ENCODE measurements at regions not wholly inside any gene's neighbourhood (a gene's known extent, or its start where the extent isn't known, plus 50 kb on each side); places are given as distances from the start of the nearest gene placed in this dataset.

- no peak for TF ChIP-seq CTCF (conservative IDR thresholded peaks at IDR 0.05; ENCODE audit: low read depth)
- no peak overlapping the region for H3K27ac ChIP-seq
- ChIA-PET POLR2A (ENCODE audit: low non-redundant PET) (no interaction called here), CTCF (no interaction called here)
- no peak for DNase-seq (ENCODE audit: low spot score)
Observed at GRCh38 chrX:115957862-115958490, 212.6 kb upstream of the AGTR2 start.

DNA sequence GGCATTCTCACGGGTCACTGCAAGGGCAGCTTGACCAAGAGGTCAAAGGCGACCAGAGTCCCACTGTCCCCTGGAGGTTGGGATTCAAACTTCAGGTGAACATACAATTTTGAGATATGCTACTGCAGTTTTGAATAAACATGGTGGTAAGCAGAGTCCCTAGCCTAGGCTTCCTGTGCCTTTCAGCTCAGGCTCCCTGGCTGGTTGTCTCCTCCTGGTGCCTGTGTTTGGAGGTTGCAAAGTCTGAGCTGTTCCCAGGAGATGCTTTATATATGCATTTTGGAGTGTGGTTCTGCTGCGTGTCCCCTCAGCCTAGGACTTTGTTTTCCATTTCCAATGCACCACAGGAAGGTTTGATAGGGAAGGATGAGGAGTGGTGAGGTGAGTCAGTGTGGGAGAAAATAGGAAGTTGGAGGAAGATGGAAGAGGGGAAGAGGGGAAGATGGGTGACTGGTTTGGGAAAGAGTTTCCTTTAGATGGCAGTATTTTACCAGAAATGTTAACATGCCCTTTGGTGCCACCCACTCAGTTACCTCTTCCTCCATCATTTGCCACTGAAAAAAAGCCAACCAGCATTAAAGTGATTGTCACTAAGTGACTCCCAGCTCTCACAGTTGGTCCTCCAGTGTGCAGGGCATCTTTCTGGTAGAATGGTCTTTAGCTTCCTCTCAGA is 211.7 kb upstream of the AGTR2 start:
- no peak for DNase-seq (ENCODE audit: low spot score)
- TF ChIP-seq CTCF (conservative IDR thresholded peaks at IDR 0.05; ENCODE audit: low read depth) = no peak
- CTCF ChIA-PET = no interaction called here
- H3K27ac ChIP-seq = no peak overlapping the region
- POLR2A ChIA-PET (ENCODE audit: low non-redundant PET) = no interaction called here

DNA sequence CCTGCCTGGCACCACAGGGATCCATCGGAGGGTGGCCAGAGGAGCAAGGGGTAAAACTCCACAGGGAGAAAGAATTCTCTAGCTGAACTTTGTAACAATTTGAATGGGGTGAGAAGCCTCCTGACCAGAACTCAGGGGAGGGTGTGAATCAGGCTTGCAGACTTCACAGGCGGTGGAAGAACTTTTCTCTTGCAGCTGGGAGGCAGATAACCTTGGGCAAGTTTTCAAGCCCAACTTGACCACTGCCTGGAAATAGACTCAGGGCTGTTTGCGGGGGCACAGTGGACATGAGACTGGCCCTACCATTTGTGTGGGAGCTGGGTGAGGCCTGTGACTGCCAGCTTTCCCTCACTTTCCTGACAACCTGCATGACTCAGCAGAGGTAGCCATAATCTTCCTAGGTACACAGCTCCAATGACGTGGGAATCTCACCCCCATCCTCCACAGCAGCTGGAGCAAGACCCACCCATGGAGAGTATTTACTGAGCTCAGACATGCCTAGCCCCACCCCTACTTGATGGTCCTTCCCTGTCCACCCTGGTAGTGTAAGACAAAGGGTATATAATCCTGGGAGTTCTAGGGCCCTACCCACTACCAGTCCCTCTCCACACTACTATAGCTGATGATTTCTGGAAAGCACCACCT is 210.0 kb upstream of the AGTR2 start:
- ChIA-PET POLR2A (ENCODE audit: low non-redundant PET) (no interaction called here), CTCF (no interaction called here)
- DNase-seq (ENCODE audit: low spot score) = peak; percentile 13
- H3K27ac ChIP-seq = peak overlapping the region; percentile 58
- no peak for TF ChIP-seq CTCF (conservative IDR thresholded peaks at IDR 0.05; ENCODE audit: low read depth)

- ChIA-PET CTCF (no interaction called here), POLR2A (ENCODE audit: low non-redundant PET) (no interaction called here)
- H3K27ac ChIP-seq = no peak overlapping the region
- DNase-seq (ENCODE audit: low spot score) = no peak
- no peak for TF ChIP-seq CTCF (conservative IDR thresholded peaks at IDR 0.05; ENCODE audit: low read depth)
Observed at GRCh38 chrX:115966920-115967319, 203.6 kb upstream of the AGTR2 start.

GRCh38 chrX:115968436-115969252 is 201.9 kb upstream of the AGTR2 start:
- peak; percentile 44 for DNase-seq (ENCODE audit: low spot score)
- peak overlapping the region; percentile 77 for H3K27ac ChIP-seq
- CTCF ChIA-PET = no interaction called here
- TF ChIP-seq CTCF (conservative IDR thresholded peaks at IDR 0.05; ENCODE audit: low read depth) = 0 out of 2 replicates have a peak, but pooled peaks have one; percentile 15
- POLR2A ChIA-PET (ENCODE audit: low non-redundant PET) = no interaction called here

- no peak for TF ChIP-seq CTCF (conservative IDR thresholded peaks at IDR 0.05; ENCODE audit: low read depth)
- ChIA-PET CTCF (no interaction called here), POLR2A (ENCODE audit: low non-redundant PET) (no interaction called here)
- no peak for DNase-seq (ENCODE audit: low spot score)
- no peak overlapping the region for H3K27ac ChIP-seq
Observed at GRCh38 chrX:115970718-115971117, 199.8 kb upstream of the AGTR2 start.
